Panc1 (cell line): ENCODE measurements at regions not wholly inside any gene's neighbourhood (a gene's known extent, or its start where the extent isn't known, plus 50 kb on each side); places are given as distances from the start of the nearest gene placed in this dataset.

ENCODE experiments used
- CTCF ChIP-seq: fragments of 450-650 bp; IDR thresholded peaks from 2 replicates; pipeline ENCODE4 v1.5.1; 2017; ENCODE audit warnings: mild to moderate bottlenecking
- SIN3A ChIP-seq: IDR thresholded peaks from 2 replicates; pipeline ENCODE4 v1.6.1; 2012; ENCODE audit warnings: low read depth, mild to moderate bottlenecking, low read length, moderate library complexity, borderline replicate concordance; ENCODE audit not compliant: insufficient read depth

GRCh38 chr16:5653789-5654188 is 556.2 kb upstream of the EEF2KMT start:
- TF ChIP-seq SIN3A, result no peak
- no peak for TF ChIP-seq CTCF
